ENCODE measurements at regions not wholly inside any gene's neighbourhood (a gene's known extent, or its start where the extent isn't known, plus 50 kb on each side); places are given as distances from the start of the nearest gene placed in this dataset.

DNA sequence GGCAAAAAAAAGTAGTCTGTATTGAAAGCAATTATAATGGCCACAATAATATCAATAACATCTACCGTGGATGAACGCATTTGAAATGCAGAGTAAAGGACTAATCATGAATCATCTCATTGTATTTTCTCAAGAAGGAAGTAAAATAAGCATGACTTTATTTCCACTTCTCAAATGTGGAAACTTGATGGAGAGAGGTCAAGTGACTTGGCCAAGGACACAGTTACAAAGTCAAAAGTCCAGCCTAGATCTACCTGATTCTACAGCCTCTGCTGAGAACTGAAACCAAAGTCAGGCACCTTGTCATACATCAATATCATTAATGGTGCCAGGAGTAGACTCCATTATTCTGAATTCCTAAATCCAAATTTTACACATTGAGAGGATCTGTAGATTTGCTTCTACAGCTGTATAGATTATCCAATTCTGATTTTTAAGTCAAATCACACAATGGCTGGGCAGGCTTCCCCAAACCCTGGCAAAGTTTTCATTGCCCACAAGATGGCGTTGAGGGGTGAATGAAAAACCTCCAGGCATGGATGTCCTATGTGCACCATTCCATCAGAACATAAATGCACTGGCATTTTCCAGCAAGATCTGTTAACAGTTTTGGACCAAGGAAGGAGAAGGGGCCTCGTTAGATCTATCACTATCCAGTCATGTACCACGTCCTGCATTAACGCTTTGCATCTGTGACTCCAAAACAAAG, 423.1 kb downstream of the MAFB start:
- DNase-seq = no peak

DNA sequence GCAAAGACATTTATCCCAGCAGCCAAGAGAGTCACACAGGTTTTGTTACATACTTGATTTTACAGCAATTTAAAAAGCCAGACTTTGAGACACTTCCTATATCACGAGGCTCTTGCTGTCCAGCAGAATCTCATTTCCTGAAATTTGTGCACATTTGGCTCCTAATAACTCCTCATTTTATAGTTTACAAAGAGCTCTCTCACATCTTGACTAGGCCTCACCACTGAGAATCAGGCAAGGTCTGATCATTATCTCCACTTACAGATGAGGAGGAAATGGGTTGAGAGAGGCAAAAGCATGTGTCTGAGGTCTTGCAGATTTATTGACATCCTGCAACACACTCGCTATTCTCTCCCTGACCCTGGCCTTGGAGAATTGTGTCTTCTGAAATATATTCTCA, 426.8 kb downstream of the MAFB start:
- no peak for DNase-seq

- no peak for DNase-seq
Measured at GRCh38 chr20:40258931-40259330, 430.1 kb downstream of the MAFB start.

DNA sequence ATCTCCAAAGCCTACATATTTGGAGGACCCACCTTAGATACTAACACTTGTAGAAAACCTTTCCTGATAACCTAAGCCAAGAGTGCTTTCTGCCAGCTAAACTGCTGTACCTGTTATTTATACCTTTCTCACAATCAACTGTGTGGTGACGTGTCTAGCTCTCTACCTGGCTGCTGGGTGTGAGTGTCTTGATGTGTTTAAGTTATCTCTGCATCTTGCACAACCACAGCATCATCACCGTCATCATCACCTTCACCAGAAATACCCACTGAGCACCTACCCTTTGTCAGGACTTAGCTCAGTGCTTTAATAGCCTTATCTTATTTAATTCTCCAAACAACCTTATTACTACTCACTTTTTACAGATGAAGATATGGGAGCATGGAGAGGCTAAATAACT, 431.3 kb downstream of the MAFB start:
- DNase-seq = no peak

DNA sequence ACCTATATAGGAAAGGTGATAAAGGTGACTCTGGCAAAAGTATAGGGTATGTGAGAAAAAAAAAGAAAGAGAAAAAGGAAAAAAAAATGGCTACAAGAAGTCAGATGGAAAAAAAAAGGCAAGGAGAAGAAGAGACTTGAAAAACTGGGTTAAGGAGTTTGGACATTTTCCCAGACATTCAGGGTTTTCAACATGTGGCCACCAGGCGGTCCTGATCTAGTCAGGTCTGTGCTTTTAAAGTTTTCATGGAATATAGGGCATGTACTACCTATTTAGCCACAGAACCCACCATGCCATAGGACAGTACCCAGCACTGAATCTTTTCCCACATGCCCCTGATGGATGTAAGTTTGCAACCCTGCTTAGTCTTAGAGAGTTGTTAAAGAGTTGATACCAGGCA, 433.7 kb downstream of the MAFB start:
- DNase-seq = no peak

GRCh38 chr20:40254023-40254772, 434.8 kb downstream of the MAFB start:
- no peak for DNase-seq

GRCh38 chr20:40251284-40251932, 437.6 kb downstream of the MAFB start:
- DNase-seq = no peak

DNA sequence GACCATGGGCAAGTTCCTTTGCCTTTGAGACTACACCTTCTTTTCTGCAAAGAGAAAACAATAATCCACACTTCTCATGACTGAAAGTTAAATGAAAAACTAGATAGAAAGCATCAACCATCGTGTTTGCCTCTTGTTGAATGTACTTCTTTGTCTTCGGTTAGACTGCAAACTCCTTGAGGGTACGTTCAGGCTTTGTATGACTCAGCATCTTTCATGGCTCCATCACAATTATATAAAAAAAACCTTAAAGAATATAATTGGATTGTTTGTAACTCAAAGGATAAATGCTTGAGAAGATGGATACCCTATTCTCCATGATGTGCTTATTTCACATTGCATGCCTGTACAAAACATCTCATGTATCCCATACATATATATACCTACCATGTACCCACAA, 439.2 kb downstream of the MAFB start:
- DNase-seq = no peak

- DNase-seq = no peak
Measured at GRCh38 chr20:40245829-40246228, 443.2 kb downstream of the MAFB start.

DNA sequence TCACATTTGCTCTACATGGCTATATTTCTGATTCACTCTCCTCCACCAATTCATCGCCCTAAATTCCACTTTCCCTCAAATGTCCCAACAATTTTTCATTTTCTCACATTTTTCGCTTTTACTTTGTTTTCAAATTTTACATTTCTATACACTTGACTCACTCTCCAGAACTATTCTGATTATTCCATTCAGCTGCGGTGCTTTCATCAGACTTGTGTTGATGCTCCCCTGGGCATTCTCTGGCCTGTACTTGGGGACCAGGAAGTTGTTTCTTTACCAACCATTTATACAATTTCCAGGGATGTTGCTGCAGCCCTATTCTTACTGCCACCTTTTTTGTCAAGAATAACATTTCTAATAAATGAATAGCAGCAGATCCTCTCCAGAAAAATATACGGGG, 444.8 kb downstream of the MAFB start:
- DNase-seq = no peak

DNA sequence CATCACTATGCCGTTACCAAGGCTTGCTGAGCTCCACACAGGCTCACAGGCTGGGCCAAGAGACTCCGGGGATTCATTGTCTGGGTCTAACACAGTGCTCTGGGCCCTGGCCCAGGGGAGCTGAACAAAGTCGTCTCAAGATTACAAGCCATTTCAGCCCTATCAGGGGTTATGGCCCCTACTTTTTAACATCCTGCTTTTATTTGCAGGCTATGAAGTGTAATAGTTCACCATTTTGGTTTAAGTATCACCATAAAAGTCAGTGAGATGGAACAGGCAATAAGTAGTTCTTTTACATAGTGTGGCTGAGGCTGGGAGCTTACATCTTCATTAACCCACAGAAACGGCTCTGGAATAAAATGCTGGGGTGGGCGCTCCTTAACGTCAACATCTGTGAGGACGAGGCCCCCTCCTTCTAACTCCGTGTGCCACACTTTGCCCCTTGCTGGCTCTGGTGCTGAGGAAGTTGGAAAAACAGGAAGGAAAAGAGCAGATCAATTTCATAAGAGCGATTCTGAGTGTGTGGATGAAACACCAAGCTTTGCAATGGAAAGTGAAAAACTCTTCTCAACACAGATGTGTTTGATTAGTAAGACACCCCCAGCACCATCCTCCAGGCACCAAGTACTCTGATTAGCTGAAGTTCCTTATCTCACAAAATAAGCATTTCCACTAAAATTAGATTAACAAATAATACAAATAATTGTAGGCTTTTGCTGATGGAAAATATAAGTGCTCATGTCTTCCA, 447.3 kb downstream of the MAFB start:
- DNase-seq = no peak

- DNase-seq = no peak
Measured at GRCh38 chr20:40238511-40238910, 450.5 kb downstream of the MAFB start.

- DNase-seq = no peak
Measured at GRCh38 chr20:40234593-40234992, 454.4 kb downstream of the MAFB start.

GRCh38 chr20:40233406-40233805, 455.6 kb downstream of the MAFB start:
- DNase-seq = no peak

DNA sequence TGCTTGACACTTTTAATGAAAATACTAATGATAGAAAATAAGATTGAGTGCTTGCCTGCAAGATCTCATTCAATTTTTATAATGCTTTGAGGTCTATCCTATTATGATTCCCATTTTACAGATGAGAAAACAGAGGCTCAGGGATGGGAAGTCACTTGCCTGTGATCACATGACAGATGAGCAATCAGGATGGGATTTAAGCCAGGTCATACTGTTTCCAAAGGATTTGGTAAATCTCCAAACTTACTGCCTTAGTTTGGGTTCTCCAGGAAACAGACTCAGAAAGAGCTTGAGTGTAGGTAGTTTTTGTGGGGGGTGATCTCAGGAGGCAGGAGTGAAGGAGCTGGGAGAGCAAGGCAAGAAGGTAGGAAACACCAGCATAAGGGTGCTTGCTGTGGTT, 456.3 kb downstream of the MAFB start:
- no peak for DNase-seq

DNA sequence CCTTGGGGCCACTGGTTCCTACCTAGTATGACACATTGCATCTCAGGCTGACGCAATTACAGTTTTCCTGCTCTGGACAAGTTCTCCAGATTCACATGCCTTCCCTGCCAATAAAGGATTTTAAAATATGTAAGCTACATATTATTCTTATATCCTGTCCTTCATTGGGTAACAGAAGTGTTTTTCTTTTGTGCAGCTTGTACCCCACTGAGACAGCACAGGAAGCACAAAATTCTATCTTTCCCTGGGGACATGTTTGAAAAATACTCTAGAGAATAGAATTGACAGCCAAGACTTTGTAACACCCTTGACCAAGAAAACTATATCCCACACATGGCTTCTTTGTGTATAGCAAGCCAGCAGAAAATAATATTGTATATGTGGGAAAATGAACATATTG, 456.8 kb downstream of the MAFB start:
- no peak for DNase-seq

DNA sequence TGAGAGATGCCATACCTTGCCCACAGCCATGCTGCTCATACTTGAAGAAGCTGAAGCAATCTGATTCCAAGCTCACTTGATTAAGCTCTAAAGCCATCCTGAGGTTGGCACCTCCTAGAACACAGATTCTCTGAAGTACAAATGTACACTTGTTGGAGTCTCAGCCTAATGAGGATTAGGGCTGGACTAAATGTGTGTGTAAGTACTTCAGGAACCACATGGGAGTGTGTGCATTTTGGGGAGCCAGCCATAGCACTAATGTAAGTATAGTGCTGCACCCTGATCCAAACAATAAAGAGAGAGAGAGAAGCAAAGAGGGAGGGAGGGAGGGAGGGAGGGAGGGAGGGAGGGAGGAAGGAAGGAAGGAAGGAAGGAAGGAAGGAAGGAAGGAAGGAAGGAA, 458.6 kb downstream of the MAFB start:
- DNase-seq = no peak

DNA sequence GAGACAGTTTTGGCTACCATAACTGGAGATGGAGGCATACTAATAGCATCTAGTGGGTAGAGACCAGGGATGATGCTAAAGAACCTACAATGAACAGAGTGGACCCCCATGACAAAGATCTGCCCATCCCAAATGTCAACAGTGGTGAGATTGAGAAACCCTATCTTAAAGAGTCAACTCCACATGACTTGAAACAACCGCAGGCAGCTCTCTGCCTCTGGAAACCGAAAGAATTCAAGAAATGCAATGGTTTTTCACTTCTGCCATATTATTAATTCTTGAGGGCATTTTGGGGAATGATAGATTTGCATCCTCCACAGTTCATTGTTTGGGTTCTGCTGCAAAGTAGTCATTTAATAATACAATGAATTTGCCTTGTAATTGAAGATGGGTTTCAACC, 463.4 kb downstream of the MAFB start:
- no peak for DNase-seq

DNA sequence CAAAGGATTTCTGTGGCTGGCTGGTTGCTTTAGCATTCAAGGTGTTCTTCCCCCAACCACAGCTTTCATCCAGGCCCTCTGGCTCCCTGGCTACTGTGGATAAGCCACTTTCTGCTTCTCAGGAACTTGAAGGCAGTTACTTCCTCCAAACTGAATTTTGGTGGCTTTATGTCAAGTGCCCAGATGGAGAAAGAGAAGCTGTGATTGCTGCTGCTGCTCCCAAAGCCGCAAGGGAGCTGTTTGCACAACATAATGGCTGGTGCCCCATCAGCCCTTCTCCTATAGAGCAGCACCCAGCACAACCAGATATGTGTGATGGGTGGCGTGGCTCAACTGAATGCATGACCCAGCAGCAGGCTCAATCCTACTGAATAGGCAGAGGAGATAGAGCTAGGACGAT, 465.2 kb downstream of the MAFB start:
- no peak for DNase-seq

GRCh38 chr20:40218971-40219370, 470.1 kb downstream of the MAFB start:
- DNase-seq = no peak

- no peak for DNase-seq
Measured at GRCh38 chr20:40218316-40218969, 470.6 kb downstream of the MAFB start.

DNA sequence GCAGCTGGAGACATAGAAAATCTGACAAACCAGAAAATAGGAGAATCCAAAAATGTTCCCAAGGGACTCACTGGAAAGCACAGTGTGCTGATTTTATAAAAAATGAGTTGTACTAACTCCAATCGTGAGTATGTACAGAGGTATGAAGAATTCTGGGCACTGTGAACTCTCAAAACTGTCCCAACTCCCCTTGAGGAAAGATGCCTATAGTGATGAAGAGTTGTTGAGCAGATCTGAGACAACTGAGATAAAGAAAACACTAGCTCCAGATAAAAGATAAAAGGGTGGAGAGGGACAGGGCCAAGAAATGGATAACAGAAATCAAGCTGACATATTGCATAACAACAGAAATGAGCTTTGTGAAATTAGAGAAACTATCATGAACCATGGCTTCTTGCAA, 481.4 kb downstream of the MAFB start:
- no peak for DNase-seq

DNA sequence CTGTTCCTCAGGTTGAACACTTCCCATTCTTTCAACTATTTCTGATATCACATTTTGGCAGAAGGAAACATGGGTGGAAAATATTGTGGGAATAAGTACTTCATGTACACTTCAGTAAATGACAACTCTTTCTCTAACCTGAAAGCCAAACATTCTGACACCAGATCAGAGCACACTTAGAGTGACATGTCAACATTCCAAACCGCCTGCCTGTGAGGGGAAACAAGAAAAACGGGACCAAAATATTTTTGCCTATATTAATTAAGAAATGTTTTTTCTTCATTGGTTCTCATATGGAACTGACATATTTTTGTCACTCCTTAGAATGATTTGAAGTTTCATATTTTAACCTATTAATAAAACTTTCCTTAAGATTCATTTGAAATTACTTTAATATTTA, 483.1 kb downstream of the MAFB start:
- no peak for DNase-seq

All from right forelimb (tissue), 1 donor.